IPS DF 6.9 (cell line): ENCODE measurements at regions not wholly inside any gene's neighbourhood (a gene's known extent, or its start where the extent isn't known, plus 50 kb on each side); places are given as distances from the start of the nearest gene placed in this dataset.
"Not testable (repeated sequence)": the region's sequence is repeated elsewhere in the genome, so short reads cannot be mapped to it uniquely, and the experiment has no call there.

Source experiments
- DNase-seq: peaks from one replicate; pipeline ENCODE4 v3.0.0-alpha.2; 2013; ENCODE audit warnings: low read depth, low spot score
- H3K27ac ChIP-seq: one replicate; pipeline ENCODE4 v1.5.1; 2013; ENCODE audit warnings: low read length, control low read depth
- H3K27me3 ChIP-seq: 2 replicates; pipeline ENCODE4 v1.6.1; 2013; ENCODE audit warnings: mild to moderate bottlenecking, low read length; ENCODE audit not compliant: control insufficient read depth, insufficient read depth
- H3K36me3 ChIP-seq: 2 replicates; pipeline ENCODE4 v1.6.1; 2013; ENCODE audit warnings: low read length; ENCODE audit not compliant: control insufficient read depth, insufficient read depth
- H3K4me1 ChIP-seq: 2 replicates; pipeline ENCODE4 v1.6.1; 2013; ENCODE audit warnings: low read length; ENCODE audit not compliant: control insufficient read depth, insufficient read depth
- H3K4me3 ChIP-seq: 2 replicates; pipeline ENCODE4 v1.5.1; 2013; ENCODE audit warnings: mild to moderate bottlenecking, low read length
- H3K9me3 ChIP-seq: 2 replicates; pipeline ENCODE4 v1.6.1; 2013; ENCODE audit warnings: low read length, inconsistent platforms; ENCODE audit not compliant: control insufficient read depth, insufficient read depth
- WGBS: extraction: QIAGEN DNeasy Blood & Tissue Kit; methylation state at CpG from one replicate; pipeline ENCODE4 v1.1.7; 2013; ENCODE audit warnings: mixed read lengths, missing lambda C conversion rate; ENCODE audit not compliant: insufficient read length, insufficient coverage; 5-methylcytosine and 5-hydroxymethylcytosine counted together

- Histone ChIP-seq H3K27me3 (no peaks in the 10 kb centered on the region), H3K27ac (no peak overlapping the region), H3K4me3 (no peak overlapping the region), H3K36me3 (no peaks in the 10 kb centered on the region), H3K9me3 (no peaks in the 10 kb centered on the region), H3K4me1 (no peaks in the 10 kb centered on the region)
- no peak for DNase-seq
- no CpG with 5 or more reads among the region's 3 CpGs for WGBS
These were observed 222.6 kb upstream of the PIK3R1 start for GRCh38 chr5:67992923-67993322.

GRCh38 chr5:67989456-67989855, 226.1 kb upstream of the PIK3R1 start:
- H3K27me3 ChIP-seq: no peaks in the 10 kb centered on the region
- no peak overlapping the region for H3K27ac ChIP-seq
- H3K9me3 ChIP-seq: no peaks in the 10 kb centered on the region
- no CpG with 5 or more reads among the region's 2 CpGs for WGBS
- no peak for DNase-seq
- H3K36me3 ChIP-seq: no peaks in the 10 kb centered on the region
- no peaks in the 10 kb centered on the region for H3K4me1 ChIP-seq
- no peak overlapping the region for H3K4me3 ChIP-seq

- Histone ChIP-seq H3K36me3 (no peaks in the 10 kb centered on the region), H3K27me3 (no peaks in the 10 kb centered on the region), H3K27ac (no peak overlapping the region), H3K4me3 (no peak overlapping the region), H3K4me1 (no peaks in the 10 kb centered on the region), H3K9me3 (no peaks in the 10 kb centered on the region)
- WGBS: no CpG with 5 or more reads among the region's 2 CpGs
- no peak for DNase-seq
These were observed 228.8 kb upstream of the PIK3R1 start for GRCh38 chr5:67986761-67987160.

- DNase-seq: no peak
These were observed 229.7 kb upstream of the PIK3R1 start for GRCh38 chr5:67985686-67986387.

GRCh38 chr5:67984546-67984945, 231.0 kb upstream of the PIK3R1 start:
- H3K4me1 ChIP-seq: no peaks in the 10 kb centered on the region
- DNase-seq: no peak
- no peaks in the 10 kb centered on the region for H3K9me3 ChIP-seq
- no peak overlapping the region for H3K4me3 ChIP-seq
- no peaks in the 10 kb centered on the region for H3K36me3 ChIP-seq
- WGBS: no CpG with 5 or more reads among the region's 2 CpGs
- no peaks in the 10 kb centered on the region for H3K27me3 ChIP-seq
- no peak overlapping the region for H3K27ac ChIP-seq

More at GRCh38 chr5:67985686-67986387, 229.7 kb upstream of the PIK3R1 start:
- Histone ChIP-seq H3K4me1 (no peaks in the 10 kb centered on the region), H3K4me3 (no peak overlapping the region), H3K36me3 (no peaks in the 10 kb centered on the region), H3K9me3 (no peaks in the 10 kb centered on the region), H3K27me3 (no peaks in the 10 kb centered on the region), H3K27ac (no peak overlapping the region)
- no CpG with 5 or more reads among the region's 3 CpGs for WGBS

- DNase-seq: no peak
- Histone ChIP-seq H3K27me3 (no peaks in the 10 kb centered on the region), H3K4me1 (no peaks in the 10 kb centered on the region), H3K36me3 (no peaks in the 10 kb centered on the region), H3K27ac (no peak overlapping the region), H3K4me3 (no peak overlapping the region), H3K9me3 (no peaks in the 10 kb centered on the region)
- no CpG with 5 or more reads among the region's 7 CpGs for WGBS
These were observed 232.1 kb upstream of the PIK3R1 start for GRCh38 chr5:67983251-67984110.

GRCh38 chr5:67982160-67982559, 233.4 kb upstream of the PIK3R1 start:
- H3K27me3 ChIP-seq, H3K4me1 ChIP-seq, H3K27ac ChIP-seq, H3K9me3 ChIP-seq, H3K36me3 ChIP-seq, DNase-seq, H3K4me3 ChIP-seq: not testable (repeated sequence)
- WGBS: no CpG with 5 or more reads among the region's 4 CpGs

- H3K4me1 ChIP-seq: no peaks in the 10 kb centered on the region
- H3K27ac ChIP-seq: no peak overlapping the region
- WGBS: no CpG with 5 or more reads among the region's 2 CpGs
- H3K27me3 ChIP-seq: no peaks in the 10 kb centered on the region
- no peaks in the 10 kb centered on the region for H3K36me3 ChIP-seq
- no peak overlapping the region for H3K4me3 ChIP-seq
- DNase-seq: no peak
- no peaks in the 10 kb centered on the region for H3K9me3 ChIP-seq
These were observed 237.4 kb upstream of the PIK3R1 start for GRCh38 chr5:67978171-67978570.

GRCh38 chr5:67976891-67977601, 238.5 kb upstream of the PIK3R1 start:
- H3K27me3 ChIP-seq: no peaks in the 10 kb centered on the region
- no peak overlapping the region for H3K4me3 ChIP-seq
- H3K36me3 ChIP-seq: no peaks in the 10 kb centered on the region
- no peaks in the 10 kb centered on the region for H3K4me1 ChIP-seq
- no peak for DNase-seq
- H3K27ac ChIP-seq: no peak overlapping the region
- no peaks in the 10 kb centered on the region; the same call in 1 of the 2 replicates for H3K9me3 ChIP-seq
- no CpG with 5 or more reads among the region's 5 CpGs for WGBS

GRCh38 chr5:67976181-67976580, 239.4 kb upstream of the PIK3R1 start:
- WGBS: no CpG with 5 or more reads among the region's 1 CpG
- Histone ChIP-seq H3K9me3 (no peaks in the 10 kb centered on the region; the same call in 1 of the 2 replicates), H3K4me1 (no peaks in the 10 kb centered on the region), H3K36me3 (no peaks in the 10 kb centered on the region), H3K27ac (no peak overlapping the region), H3K27me3 (no peaks in the 10 kb centered on the region), H3K4me3 (no peak overlapping the region)
- no peak for DNase-seq
